T1000 (cell line): ENCODE measurements at regions not wholly inside any gene's neighbourhood (a gene's known extent, or its start where the extent isn't known, plus 50 kb on each side); places are given as distances from the start of the nearest gene placed in this dataset.

ENCODE experiments used
- DNase-seq: peaks from one replicate; lab custom pipeline; 2025; ENCODE audit warnings: mixed read lengths; lab: John Stamatoyannopoulos, UW

- DNase-seq, result no peak
Observed at GRCh38 chr13:68030152-68030809, 800.1 kb upstream of the PCDH9 start.

GRCh38 chr13:68028701-68029100 lies 798.6 kb upstream of the PCDH9 start:
- no peak for DNase-seq

GRCh38 chr13:68027306-68027705 lies 797.2 kb upstream of the PCDH9 start:
- no peak for DNase-seq

- no peak for DNase-seq
Observed at GRCh38 chr13:68026077-68026476, 795.9 kb upstream of the PCDH9 start.

- DNase-seq, result no peak
Observed at GRCh38 chr13:68025604-68026003, 795.5 kb upstream of the PCDH9 start.

GRCh38 chr13:68023838-68024581 lies 793.9 kb upstream of the PCDH9 start:
- no peak for DNase-seq

GRCh38 chr13:68019901-68020300 lies 789.8 kb upstream of the PCDH9 start:
- no peak for DNase-seq

- DNase-seq, result no peak
Observed at GRCh38 chr13:68009546-68009945, 779.4 kb upstream of the PCDH9 start.

- no peak for DNase-seq
Observed at GRCh38 chr13:68007576-68007975, 777.4 kb upstream of the PCDH9 start.

- DNase-seq, result no peak
Observed at GRCh38 chr13:67996101-67996500, 766.0 kb upstream of the PCDH9 start.

GRCh38 chr13:67990868-67991267 lies 760.7 kb upstream of the PCDH9 start:
- no peak for DNase-seq

- DNase-seq, result no peak
Observed at GRCh38 chr13:67986234-67986633, 756.1 kb upstream of the PCDH9 start.

GRCh38 chr13:67977066-67977465 lies 746.9 kb upstream of the PCDH9 start:
- no peak for DNase-seq

- DNase-seq, result no peak
Observed at GRCh38 chr13:67971291-67971690, 741.2 kb upstream of the PCDH9 start.

GRCh38 chr13:67967031-67967430 lies 736.9 kb upstream of the PCDH9 start:
- DNase-seq, result no peak

GRCh38 chr13:67966065-67966464 lies 735.9 kb upstream of the PCDH9 start:
- DNase-seq, result no peak

- DNase-seq, result no peak
Observed at GRCh38 chr13:67964986-67965385, 734.9 kb upstream of the PCDH9 start.

GRCh38 chr13:67964091-67964490 lies 734.0 kb upstream of the PCDH9 start:
- DNase-seq, result no peak

GRCh38 chr13:67961331-67961730 lies 731.2 kb upstream of the PCDH9 start:
- no peak for DNase-seq

- DNase-seq, result no peak
Observed at GRCh38 chr13:67951431-67951830, 721.3 kb upstream of the PCDH9 start.

- DNase-seq, result no peak
Observed at GRCh38 chr13:67950603-67951002, 720.5 kb upstream of the PCDH9 start.

GRCh38 chr13:67946131-67946530 lies 716.0 kb upstream of the PCDH9 start:
- no peak for DNase-seq

GRCh38 chr13:67943116-67943515 lies 713.0 kb upstream of the PCDH9 start:
- DNase-seq, result no peak

GRCh38 chr13:67935626-67936025 lies 705.5 kb upstream of the PCDH9 start:
- no peak for DNase-seq
